ENCODE measurements at regions not wholly inside any gene's neighbourhood (a gene's known extent, or its start where the extent isn't known, plus 50 kb on each side); places are given as distances from the start of the nearest gene placed in this dataset.

DNA sequence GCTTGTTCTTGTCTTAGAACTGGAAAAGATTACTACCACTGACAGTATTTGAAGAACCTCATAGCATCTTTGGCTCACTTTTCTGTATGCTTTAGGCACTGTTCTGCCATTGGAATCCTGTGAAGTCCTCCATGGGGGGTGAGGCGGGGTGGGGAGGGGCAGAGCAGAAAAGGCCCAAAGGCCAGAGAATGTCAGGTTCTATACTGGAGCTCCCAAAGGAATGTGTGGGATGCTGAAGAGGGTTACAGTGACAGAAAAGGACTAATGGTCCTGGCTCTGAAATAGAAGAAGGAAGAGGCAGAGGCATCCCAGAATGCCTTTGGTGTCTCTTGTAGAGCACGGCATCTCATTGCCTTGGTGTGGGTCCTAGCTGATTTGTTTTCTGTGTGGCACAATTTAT is 141.9 kb downstream of the HAUS1 start:
- H3K4me3 ChIP-seq (ENCODE audit: low read length) = no peak overlapping the region
- no peak for DNase-seq (ENCODE audit: low read depth)
- TF ChIP-seq, protein P1, sequence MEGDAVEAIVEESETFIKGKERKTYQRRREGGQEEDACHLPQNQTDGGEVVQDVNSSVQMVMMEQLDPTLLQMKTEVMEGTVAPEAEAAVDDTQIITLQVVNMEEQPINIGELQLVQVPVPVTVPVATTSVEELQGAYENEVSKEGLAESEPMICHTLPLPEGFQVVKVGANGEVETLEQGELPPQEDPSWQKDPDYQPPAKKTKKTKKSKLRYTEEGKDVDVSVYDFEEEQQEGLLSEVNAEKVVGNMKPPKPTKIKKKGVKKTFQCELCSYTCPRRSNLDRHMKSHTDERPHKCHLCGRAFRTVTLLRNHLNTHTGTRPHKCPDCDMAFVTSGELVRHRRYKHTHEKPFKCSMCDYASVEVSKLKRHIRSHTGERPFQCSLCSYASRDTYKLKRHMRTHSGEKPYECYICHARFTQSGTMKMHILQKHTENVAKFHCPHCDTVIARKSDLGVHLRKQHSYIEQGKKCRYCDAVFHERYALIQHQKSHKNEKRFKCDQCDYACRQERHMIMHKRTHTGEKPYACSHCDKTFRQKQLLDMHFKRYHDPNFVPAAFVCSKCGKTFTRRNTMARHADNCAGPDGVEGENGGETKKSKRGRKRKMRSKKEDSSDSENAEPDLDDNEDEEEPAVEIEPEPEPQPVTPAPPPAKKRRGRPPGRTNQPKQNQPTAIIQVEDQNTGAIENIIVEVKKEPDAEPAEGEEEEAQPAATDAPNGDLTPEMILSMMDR (IDR thresholded peaks at IDR 0.05; ENCODE audit: insufficient read depth, low read depth, low read length, missing control alignments) = no peak

DNA sequence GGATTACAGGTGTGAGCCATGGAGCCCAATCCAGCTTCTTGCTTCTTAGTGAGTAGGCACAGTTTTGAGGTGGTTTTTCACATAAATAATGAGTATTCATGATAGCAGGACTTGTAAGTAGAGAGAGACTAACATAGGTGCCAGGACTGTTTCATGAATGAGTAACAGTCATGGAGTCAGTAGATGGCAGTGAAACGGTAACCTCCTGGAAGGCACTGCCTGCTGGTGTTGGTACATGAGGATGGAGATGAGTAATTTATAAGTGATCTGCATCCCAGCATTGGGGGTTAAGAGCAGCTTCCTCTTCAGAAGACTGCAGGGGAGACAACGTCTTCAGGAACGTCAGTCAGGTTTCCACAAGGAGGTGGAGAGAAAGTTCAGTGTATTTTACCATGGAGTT is 143.8 kb downstream of the HAUS1 start:
- peak; percentile 41 for DNase-seq (ENCODE audit: low read depth)
- TF ChIP-seq, protein P1 (IDR thresholded peaks at IDR 0.05; ENCODE audit: insufficient read depth, low read depth, low read length, missing control alignments) = no peak
- H3K4me3 ChIP-seq (ENCODE audit: low read length) = no peak overlapping the region

DNA sequence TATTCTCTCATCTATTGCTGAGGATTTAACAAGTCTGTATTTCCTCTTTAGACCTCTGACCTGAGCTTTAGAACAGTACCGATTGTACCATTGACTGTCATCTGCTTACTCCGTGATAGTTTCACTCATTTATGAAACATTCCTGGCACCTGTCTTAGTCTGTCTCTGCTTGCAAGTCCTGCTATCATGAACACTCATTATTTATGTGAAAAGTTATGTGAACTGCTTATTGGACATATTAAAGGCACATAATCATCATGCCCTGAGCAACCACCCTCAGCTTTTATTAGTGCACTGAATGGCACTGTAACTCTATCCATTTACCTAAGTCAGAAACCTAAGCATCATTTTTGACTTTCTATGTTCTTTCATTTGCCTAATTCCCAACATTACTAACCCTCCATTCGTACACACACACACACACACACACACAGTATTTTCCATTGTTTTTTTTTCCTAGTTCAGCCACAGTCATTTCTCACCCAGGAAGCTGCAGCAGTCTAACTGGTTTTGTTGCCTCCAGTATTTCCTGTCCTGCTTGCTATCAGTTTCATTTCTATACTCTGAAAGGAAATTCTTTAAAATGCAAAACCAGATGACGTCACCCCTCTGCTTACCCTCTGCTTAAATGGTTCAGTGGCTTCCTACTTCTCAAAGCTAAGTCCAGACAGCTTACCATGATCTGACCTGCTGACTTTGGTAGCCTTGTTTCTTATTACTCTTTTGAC is 146.1 kb downstream of the HAUS1 start:
- H3K4me3 ChIP-seq (ENCODE audit: low read length) = no peak overlapping the region
- DNase-seq (ENCODE audit: low read depth) = peak; percentile 98

DNA sequence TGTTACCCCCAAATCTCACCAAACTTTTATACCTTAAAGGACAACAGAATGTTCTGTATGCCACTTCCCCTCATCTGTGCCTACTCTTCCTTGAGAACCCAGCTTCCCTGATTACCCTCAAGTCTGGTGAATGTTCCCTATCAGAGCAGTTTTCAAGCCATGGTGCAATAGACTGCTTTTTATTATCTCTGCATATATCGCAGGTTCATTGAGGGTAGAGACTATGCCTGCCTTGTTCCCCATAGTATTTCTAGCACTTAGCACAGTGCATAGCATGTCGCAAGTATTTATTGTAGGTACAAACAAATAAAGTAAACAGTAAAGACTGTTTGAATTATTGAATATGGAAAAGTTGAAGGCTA is 146.6 kb downstream of the HAUS1 start:
- no peak for DNase-seq (ENCODE audit: low read depth)
- TF ChIP-seq, protein P1 (IDR thresholded peaks at IDR 0.05; ENCODE audit: insufficient read depth, low read depth, low read length, missing control alignments) = no peak
- no peak overlapping the region for H3K4me3 ChIP-seq (ENCODE audit: low read length)

More for the DNA sequence above, 146.1 kb downstream of the HAUS1 start:
- TF ChIP-seq, protein P1 (IDR thresholded peaks at IDR 0.05; ENCODE audit: insufficient read depth, low read depth, low read length, missing control alignments) = no peak

DNA sequence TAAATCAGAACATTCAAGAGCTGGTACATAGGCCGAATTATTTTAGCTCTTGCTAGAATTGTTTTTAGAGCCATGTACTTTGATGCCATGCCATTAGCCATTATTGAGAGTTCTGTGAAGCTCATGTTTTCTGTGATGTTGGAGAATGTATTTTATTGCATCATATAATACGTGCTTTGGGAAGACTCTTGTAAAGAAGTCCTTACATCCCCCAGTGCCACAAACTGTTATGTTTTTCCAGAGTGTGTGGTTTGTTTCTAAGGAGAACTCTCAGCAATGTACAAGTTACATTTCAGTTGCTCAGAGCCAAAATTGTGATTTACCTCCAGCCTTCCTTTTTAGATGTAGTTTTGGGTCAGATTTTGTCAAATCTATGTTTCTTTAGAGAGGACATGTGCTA is 148.6 kb downstream of the HAUS1 start:
- TF ChIP-seq, protein P1 (IDR thresholded peaks at IDR 0.05; ENCODE audit: insufficient read depth, low read depth, low read length, missing control alignments) = no peak
- no peak for DNase-seq (ENCODE audit: low read depth)
- H3K4me3 ChIP-seq (ENCODE audit: low read length) = no peak overlapping the region

DNA sequence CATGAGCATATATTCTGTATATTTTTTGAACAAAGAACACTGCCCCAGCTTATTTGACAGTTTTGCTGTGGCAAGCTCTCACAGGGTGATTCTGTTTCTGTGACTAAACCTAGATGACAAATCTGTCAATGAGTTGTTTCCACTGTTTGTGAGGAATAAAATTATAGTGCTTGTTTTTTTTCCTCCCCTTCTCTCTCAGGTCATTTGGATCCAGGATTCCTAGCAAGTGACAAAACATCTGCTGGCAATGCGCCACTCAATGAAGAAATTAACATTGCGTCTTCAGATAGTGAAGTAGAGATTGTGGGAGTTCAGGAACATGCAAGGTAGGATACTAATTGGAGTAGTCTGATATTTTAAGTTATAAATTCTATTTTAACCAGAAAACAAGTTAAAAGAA is 149.3 kb downstream of the HAUS1 start:
- peak; percentile 68 for DNase-seq (ENCODE audit: low read depth)
- TF ChIP-seq, protein P1 (IDR thresholded peaks at IDR 0.05; ENCODE audit: insufficient read depth, low read depth, low read length, missing control alignments) = no peak
- no peak overlapping the region for H3K4me3 ChIP-seq (ENCODE audit: low read length)

DNA sequence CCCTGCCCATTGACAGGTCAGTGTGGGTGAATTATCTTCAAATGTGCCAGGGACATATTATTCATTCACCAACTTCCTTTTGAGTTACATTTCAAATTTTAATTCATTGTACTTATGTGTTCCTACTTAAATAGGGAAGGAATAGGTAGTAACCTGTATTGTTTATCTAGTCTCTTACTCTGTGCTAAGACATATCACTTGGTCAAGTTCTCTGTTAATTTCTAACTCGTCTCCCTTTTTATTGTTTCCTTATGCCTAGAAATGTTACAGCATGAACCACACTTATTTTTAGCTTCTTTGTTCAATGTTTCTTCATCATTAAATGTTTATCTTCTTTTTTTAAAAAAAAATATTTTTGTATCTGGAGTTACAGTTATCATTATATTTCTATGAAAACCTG is 151.9 kb downstream of the HAUS1 start:
- no peak for DNase-seq (ENCODE audit: low read depth)
- TF ChIP-seq, protein P1 (IDR thresholded peaks at IDR 0.05; ENCODE audit: insufficient read depth, low read depth, low read length, missing control alignments) = no peak
- H3K4me3 ChIP-seq (ENCODE audit: low read length) = no peak overlapping the region
